HG02678 (cell line): ENCODE measurements at regions not wholly inside any gene's neighbourhood (a gene's known extent, or its start where the extent isn't known, plus 50 kb on each side); places are given as distances from the start of the nearest gene placed in this dataset.

Source experiments
- ATAC-seq: cut with Tn5 transposase; IDR thresholded peaks from one replicate; pipeline ENCODE4 v1.9.1; 2021; ENCODE audit warnings: mild to moderate bottlenecking, moderate library complexity; ENCODE audit not compliant: unreplicated experiment

GRCh38 chr13:74084375-74084935 lies 49.7 kb downstream of the KLF12 start:
- ATAC-seq: no peak

- ATAC-seq: no peak
Measured at GRCh38 chr13:74082741-74083160, 51.5 kb downstream of the KLF12 start.

- no peak for ATAC-seq
Measured at GRCh38 chr13:74080762-74081161, 53.4 kb downstream of the KLF12 start.

- no peak for ATAC-seq
Measured at GRCh38 chr13:74077792-74078191, 56.4 kb downstream of the KLF12 start.

- no peak for ATAC-seq
Measured at GRCh38 chr13:74077375-74077774, 56.8 kb downstream of the KLF12 start.

GRCh38 chr13:74074723-74075122 lies 59.5 kb downstream of the KLF12 start:
- ATAC-seq: no peak

GRCh38 chr13:74073274-74073673 lies 60.9 kb downstream of the KLF12 start:
- ATAC-seq: no peak

GRCh38 chr13:74070513-74070912 lies 63.7 kb downstream of the KLF12 start:
- ATAC-seq: no peak

GRCh38 chr13:74070065-74070464 lies 64.1 kb downstream of the KLF12 start:
- peak; percentile 72 for ATAC-seq

- no peak for ATAC-seq
Measured at GRCh38 chr13:74068471-74068870, 65.7 kb downstream of the KLF12 start.

- no peak for ATAC-seq
Measured at GRCh38 chr13:74067818-74068217, 66.4 kb downstream of the KLF12 start.

- no peak for ATAC-seq
Measured at GRCh38 chr13:74066937-74067336, 67.3 kb downstream of the KLF12 start.

- ATAC-seq: no peak
Measured at GRCh38 chr13:74064805-74065312, 69.3 kb downstream of the KLF12 start.

GRCh38 chr13:74063533-74064100 lies 70.6 kb downstream of the KLF12 start:
- ATAC-seq: no peak

- ATAC-seq: peak; percentile 81
Measured at GRCh38 chr13:74062933-74063332, 71.3 kb downstream of the KLF12 start.

- ATAC-seq: peak; percentile 75
Measured at GRCh38 chr13:74061926-74062595, 72.1 kb downstream of the KLF12 start.

- no peak for ATAC-seq
Measured at GRCh38 chr13:74056801-74057542, 77.2 kb downstream of the KLF12 start.

- ATAC-seq: no peak
Measured at GRCh38 chr13:74052402-74052928, 81.7 kb downstream of the KLF12 start.

- no peak for ATAC-seq
Measured at GRCh38 chr13:74048756-74049155, 85.4 kb downstream of the KLF12 start.

- no peak for ATAC-seq
Measured at GRCh38 chr13:74047931-74048600, 86.1 kb downstream of the KLF12 start.

GRCh38 chr13:74046431-74046830 lies 87.8 kb downstream of the KLF12 start:
- no peak for ATAC-seq
